ENCODE measurements at regions not wholly inside any gene's neighbourhood (a gene's known extent, or its start where the extent isn't known, plus 50 kb on each side); places are given as distances from the start of the nearest gene placed in this dataset.

GRCh38 chr10:130873636-130874035, 437.9 kb downstream of the TCERG1L start:
- Histone ChIP-seq H3K27me3 (ENCODE audit: insufficient read depth, poor library complexity, severe bottlenecking) (no peaks in the 10 kb centered on the region), H3K27ac (replicated peaks) (no peak overlapping the region), H3K4me3 (replicated peaks; ENCODE audit: insufficient read depth, low read length) (no peak overlapping the region)
- DNase-seq (ENCODE audit: low read depth in 1 of 2, low spot score in 1 of 2): no peak
- TF ChIP-seq CTCF (IDR thresholded peaks at IDR 0.05; ENCODE audit: insufficient read depth, low read length) (no peak), POLR2AphosphoS5 (IDR thresholded peaks at IDR 0.05; ENCODE audit: low read depth) (no peak)

- TF ChIP-seq POLR2AphosphoS5 (IDR thresholded peaks at IDR 0.05; ENCODE audit: low read depth) (no peak), REST (IDR thresholded peaks at IDR 0.05; ENCODE audit: insufficient replicate concordance, low read depth) (no peak), CTCF (IDR thresholded peaks at IDR 0.05; ENCODE audit: insufficient read depth, low read length) (no peak), SPI1 (IDR thresholded peaks at IDR 0.05; ENCODE audit: borderline replicate concordance, low read depth) (no peak), GABPA (IDR thresholded peaks at IDR 0.05; ENCODE audit: low read depth) (no peak)
- no peak for DNase-seq (ENCODE audit: low read depth in 1 of 2, low spot score in 1 of 2)
- Histone ChIP-seq H3K4me3 (replicated peaks; ENCODE audit: insufficient read depth, low read length) (no peak overlapping the region), H3K27me3 (ENCODE audit: insufficient read depth, poor library complexity, severe bottlenecking) (no peaks in the 10 kb centered on the region), H3K27ac (replicated peaks) (no peak overlapping the region)
Observed at GRCh38 chr10:130875116-130875515, 436.4 kb downstream of the TCERG1L start.

GRCh38 chr10:130875897-130876472, 435.5 kb downstream of the TCERG1L start:
- TF ChIP-seq GABPA (IDR thresholded peaks at IDR 0.05; ENCODE audit: low read depth) (no peak), SPI1 (IDR thresholded peaks at IDR 0.05; ENCODE audit: borderline replicate concordance, low read depth) (no peak), CTCF (IDR thresholded peaks at IDR 0.05; ENCODE audit: insufficient read depth, low read length) (no peak), POLR2AphosphoS5 (IDR thresholded peaks at IDR 0.05; ENCODE audit: low read depth) (no peak), REST (IDR thresholded peaks at IDR 0.05; ENCODE audit: insufficient replicate concordance, low read depth) (no peak)
- Histone ChIP-seq H3K27ac (replicated peaks) (no peak overlapping the region), H3K4me3 (replicated peaks; ENCODE audit: insufficient read depth, low read length) (no peak overlapping the region), H3K27me3 (ENCODE audit: insufficient read depth, poor library complexity, severe bottlenecking) (no peaks in the 10 kb centered on the region)
- no peak for DNase-seq (ENCODE audit: low read depth in 1 of 2, low spot score in 1 of 2)

GRCh38 chr10:130877126-130877525, 434.4 kb downstream of the TCERG1L start:
- H3K4me3 ChIP-seq (replicated peaks; ENCODE audit: insufficient read depth, low read length): no peak overlapping the region
- TF ChIP-seq REST (IDR thresholded peaks at IDR 0.05; ENCODE audit: insufficient replicate concordance, low read depth) (no peak), SPI1 (IDR thresholded peaks at IDR 0.05; ENCODE audit: borderline replicate concordance, low read depth) (no peak), CTCF (IDR thresholded peaks at IDR 0.05; ENCODE audit: insufficient read depth, low read length) (no peak)
- H3K27ac ChIP-seq (replicated peaks): no peak overlapping the region
- DNase-seq (ENCODE audit: low read depth in 1 of 2, low spot score in 1 of 2): no peak
- H3K27me3 ChIP-seq (ENCODE audit: insufficient read depth, poor library complexity, severe bottlenecking): no peaks in the 10 kb centered on the region
